HepG2 (cell line): ENCODE measurements at regions not wholly inside any gene's neighbourhood (a gene's known extent, or its start where the extent isn't known, plus 50 kb on each side); places are given as distances from the start of the nearest gene placed in this dataset.

Experiments used
- ATAC-seq: fragments of 200-7000 bp; cut with Tn5 transposase; 3 replicates; pipeline ENCODE4 v1.9.1; 2020; ENCODE audit warnings: mild to moderate bottlenecking, moderate library complexity
- BruUV-seq: library from RNA; stranded (reverse); fragments of 400-500 nt; replicated peaks from 2 replicates; lab custom pipeline; 2021; lab: Mats Ljungman, UMichigan
- CTCF ChIA-PET: fragments of 300-600 bp; formaldehyde crosslinking; extraction: SDS; loops from one replicate; lab custom pipeline; 2021; ENCODE audit warnings: low total read pairs, inconsistent platforms, low intra/inter-chr PET ratio; lab: Yijun Ruan, JAX
- POLR2A ChIA-PET: fragments of 350-600 bp; sonication (Branson Sonifier 250); formaldehyde crosslinking; loops from one replicate; lab custom pipeline; 2020; ENCODE audit warnings: antibody characterized with exemption, inconsistent platforms; lab: Yijun Ruan, JAX
- DNase-seq: peaks from one replicate; pipeline ENCODE4 v3.0.0-alpha.2; 2015; ENCODE audit warnings: low spot score
- FAIRE-seq: peaks from 3 replicates; lab custom pipeline; 2011; peaks lifted over from hg19 to GRCh38; lab: Jason Lieb, UNC
- H2AFZ ChIP-seq: one replicate; pipeline ENCODE4 v1.6.1; 2011; ENCODE audit warnings: low read length, inconsistent platforms
- H3K27ac ChIP-seq: fragments of 300-600 bp; 3 replicates; pipeline ENCODE4 v1.8.0; 2011; ENCODE audit warnings: mixed run types, mild to moderate bottlenecking, mixed read lengths, low read length, inconsistent platforms; ENCODE audit not compliant: insufficient read depth; ENCODE audit errors: extremely low read length
- H3K27me3 ChIP-seq, 2 experiments: fragments of 200-600 bp in 1 of 2; 2 replicates in 1 of 2; 3 replicates in 1 of 2; pipeline versions ENCODE4 v1.6.0 to v1.8.0; 2011; ENCODE audit warnings: low read length in 2 of 2, mild to moderate bottlenecking in 2 of 2, moderate library complexity in 2 of 2, inconsistent platforms in 1 of 2; ENCODE audit not compliant: insufficient read depth in 2 of 2, control insufficient read depth in 1 of 2
- H3K36me3 ChIP-seq, 2 experiments: fragments of 200-600 bp in 1 of 2; replicated peaks in 1 of 2; 2 replicates in 1 of 2; 3 replicates in 1 of 2; pipeline versions ENCODE4 v1.5.1 to v1.8.0; 2011; ENCODE audit warnings: low read length in 2 of 2, inconsistent platforms in 1 of 2; ENCODE audit not compliant: insufficient read depth in 2 of 2, control insufficient read depth in 1 of 2
- H3K4me1 ChIP-seq: 2 replicates; pipeline ENCODE4 v1.5.1; 2012; ENCODE audit warnings: low read length, inconsistent platforms; ENCODE audit not compliant: insufficient read depth
- H3K4me2 ChIP-seq: 2 replicates; pipeline ENCODE4 v1.6.0; 2011; ENCODE audit warnings: low read depth, low read length, inconsistent platforms
- H3K4me3 ChIP-seq, 3 experiments: fragments of 200-600 bp in 1 of 3; sonication (generic), shearing (Covaris generic) in 1 of 3; replicated peaks in 1 of 3; 2 replicates each; pipeline ENCODE4 v1.5.1; 2011 to 2016; ENCODE audit warnings: low read length in 3 of 3, inconsistent platforms in 2 of 3, low read depth in 2 of 3, mild to moderate bottlenecking in 2 of 3, control low read depth in 1 of 3, mixed read lengths in 1 of 3; ENCODE audit not compliant: insufficient read depth in 1 of 3
- H3K79me2 ChIP-seq: one replicate; pipeline ENCODE4 v1.6.1; 2011; ENCODE audit warnings: low read length, inconsistent platforms; ENCODE audit not compliant: insufficient read depth
- H3K9ac ChIP-seq: 2 replicates; pipeline ENCODE4 v1.6.0; 2011; ENCODE audit warnings: mild to moderate bottlenecking, low read depth, low read length, inconsistent platforms; ENCODE audit not compliant: insufficient read depth
- H3K9me3 ChIP-seq: 2 replicates; pipeline ENCODE4 v1.5.1; 2012; ENCODE audit warnings: mild to moderate bottlenecking, low read length
- H4K20me1 ChIP-seq: 2 replicates; pipeline ENCODE4 v1.6.0; 2011; ENCODE audit warnings: inconsistent platforms, mild to moderate bottlenecking, low read length, moderate library complexity; ENCODE audit not compliant: insufficient read depth
- KAT2B ChIP-seq: fragments of 150-350 bp; IDR thresholded peaks from 2 replicates; pipeline ENCODE4 v1.6.1; 2014; ENCODE audit warnings: low read depth, low read length, borderline replicate concordance
- KAT8 ChIP-seq: IDR thresholded peaks from 2 replicates; pipeline ENCODE4 v1.6.1; 2016; ENCODE audit warnings: missing genetic modification reagents, missing compliant biosample characterization
- MTA1 ChIP-seq: sonication (generic); formaldehyde crosslinking; IDR thresholded peaks from 2 replicates; pipeline ENCODE4 v1.4.0; 2020; ENCODE audit warnings: missing genetic modification reagents, mild to moderate bottlenecking, borderline replicate concordance
- MXD1 ChIP-seq: sonication (generic); formaldehyde crosslinking; IDR thresholded peaks from 2 replicates; pipeline ENCODE4 v1.4.0; 2020; ENCODE audit warnings: mild to moderate bottlenecking, missing genetic modification reagents
- SNAI1 ChIP-seq: sonication (generic); formaldehyde crosslinking; IDR thresholded peaks from 2 replicates; pipeline ENCODE4 v1.5.0; 2020; ENCODE audit warnings: mild to moderate bottlenecking, missing genetic modification reagents, borderline replicate concordance
- SP140L ChIP-seq: sonication (generic); formaldehyde crosslinking; IDR thresholded peaks from 2 replicates; pipeline ENCODE4 v1.4.0; 2020; ENCODE audit warnings: missing genetic modification reagents, borderline replicate concordance
- TEAD2 ChIP-seq: sonication (generic); formaldehyde crosslinking; IDR thresholded peaks from 2 replicates; pipeline ENCODE4 v1.9.0; 2021; ENCODE audit warnings: missing genetic modification reagents
- ZFP1 ChIP-seq: IDR thresholded peaks from 2 replicates; pipeline ENCODE4 v1.6.1; 2016
- ZNF224 ChIP-seq: sonication (generic); formaldehyde crosslinking; IDR thresholded peaks from 2 replicates; pipeline ENCODE4 v1.5.0; 2020; ENCODE audit warnings: mild to moderate bottlenecking, missing genetic modification reagents
- ZSCAN31 ChIP-seq: sonication (generic); formaldehyde crosslinking; IDR thresholded peaks from 2 replicates; pipeline ENCODE4 v1.5.0; 2020; ENCODE audit warnings: low read depth, mild to moderate bottlenecking, missing genetic modification reagents
- WGBS: methylation state at CpG from one replicate; pipeline ENCODE4 v1.1.6; 2017; ENCODE audit warnings: low lambda C conversion rate; 5-methylcytosine and 5-hydroxymethylcytosine counted together
- in situ Hi-C: cut with HindIII; loops from 2 replicates; pipeline ENCODE4 v1.10.0; 2017; ENCODE audit warnings: low pct_unique_long_range_greater_than_20kb; ENCODE audit not compliant: extremely low pct_ligation_motif_present
- intact Hi-C: fragments of 100-400 bp; cut with micrococcal nuclease; formaldehyde crosslinking; loops from one replicate; pipeline ENCODE4 v1.10.0; 2022; ENCODE audit not compliant: unreplicated experiment
- TF ChIP-seq, protein P1 (sequence below): sonication (generic); formaldehyde crosslinking; IDR thresholded peaks from 2 replicates; pipeline ENCODE4 v1.9.0; 2021; ENCODE audit warnings: missing genetic modification reagents, mild to moderate bottlenecking, borderline replicate concordance
- TF ChIP-seq, protein P2 (sequence below): IDR thresholded peaks from 2 replicates; pipeline ENCODE4 v1.6.1; 2012; ENCODE audit warnings: low read length, improper control_type of control experiment

- CTCF ChIA-PET, result no interaction called here
- Histone ChIP-seq H3K4me3 (no peak overlapping the region), H4K20me1 (no peaks in the 10 kb centered on the region), H3K79me2 (no peaks in the 10 kb centered on the region), H3K27me3 (peaks cover 0 to 6% of the 10 kb centered on the region in 2 experiments; a peak in 1 of 5 replicates), H3K4me2 (no peak overlapping the region)
- DNase-seq (no peak), FAIRE-seq (no peak)
- POLR2A ChIA-PET, result no interaction called here
- whole genome bisulfite sequencing, result 0% methylated on average over 1 of the region's 1 CpG
- intact Hi-C loops, result loop anchor here (1.0 kb wide), 1 partner anchor 47 kb away; no protein-coding TSS in a partner anchor
- no peak for TF ChIP-seq MXD1 (CRISPR knock-in tag)
- no peak for TF ChIP-seq MTA1
- TF ChIP-seq, protein P1, sequence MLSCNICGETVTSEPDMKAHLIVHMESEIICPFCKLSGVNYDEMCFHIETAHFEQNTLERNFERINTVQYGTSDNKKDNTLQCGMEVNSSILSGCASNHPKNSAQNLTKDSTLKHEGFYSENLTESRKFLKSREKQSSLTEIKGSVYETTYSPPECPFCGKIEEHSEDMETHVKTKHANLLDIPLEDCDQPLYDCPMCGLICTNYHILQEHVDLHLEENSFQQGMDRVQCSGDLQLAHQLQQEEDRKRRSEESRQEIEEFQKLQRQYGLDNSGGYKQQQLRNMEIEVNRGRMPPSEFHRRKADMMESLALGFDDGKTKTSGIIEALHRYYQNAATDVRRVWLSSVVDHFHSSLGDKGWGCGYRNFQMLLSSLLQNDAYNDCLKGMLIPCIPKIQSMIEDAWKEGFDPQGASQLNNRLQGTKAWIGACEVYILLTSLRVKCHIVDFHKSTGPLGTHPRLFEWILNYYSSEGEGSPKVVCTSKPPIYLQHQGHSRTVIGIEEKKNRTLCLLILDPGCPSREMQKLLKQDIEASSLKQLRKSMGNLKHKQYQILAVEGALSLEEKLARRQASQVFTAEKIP (CRISPR knock-in tag), result no peak
- TF ChIP-seq, all 625 proteins: peak for 0
- no peak for ATAC-seq
- H3K9ac ChIP-seq, result no peak overlapping the region
- no peaks in the 10 kb centered on the region for H3K36me3 ChIP-seq
- no TSS peak for BruUV-seq
- no peaks in the 10 kb centered on the region for H3K9me3 ChIP-seq
- in situ Hi-C loops, result no loop called here
- no peaks in the 10 kb centered on the region for H3K4me1 ChIP-seq
- H3K27ac ChIP-seq, result no peak overlapping the region
- no peak overlapping the region for H2AFZ ChIP-seq
Observed at GRCh38 chr2:136204971-136205370, 87.0 kb upstream of the CXCR4 start.

- ChIA-PET POLR2A (no interaction called here), CTCF (no interaction called here)
- ATAC-seq (no peak), FAIRE-seq (no peak), DNase-seq (no peak)
- intact Hi-C loops (no loop called here), in situ Hi-C loops (no loop called here)
- Histone ChIP-seq H3K9me3 (no peaks in the 10 kb centered on the region), H3K79me2 (no peaks in the 10 kb centered on the region), H3K27ac (no peak overlapping the region), H3K9ac (no peak overlapping the region), H4K20me1 (no peaks in the 10 kb centered on the region), H3K4me1 (no peaks in the 10 kb centered on the region), H3K4me3 (no peak overlapping the region), H3K36me3 (no peaks in the 10 kb centered on the region), H3K27me3 (no peaks in the 10 kb centered on the region; a peak in 1 of 5 replicates), H2AFZ (no peak overlapping the region), H3K4me2 (no peak overlapping the region)
- no TSS peak for BruUV-seq
- 70% methylated on average over 1 of the region's 1 CpG for WGBS
- TF ChIP-seq ZSCAN31 (CRISPR knock-in tag) (no peak), SP140L (CRISPR knock-in tag) (no peak), KAT2B (no peak), ZNF224 (no peak), KAT8 (no peak), TEAD2 (CRISPR knock-in tag) (no peak), ZFP1 (CRISPR knock-in tag) (no peak), SNAI1 (CRISPR knock-in tag) (no peak)
- TF ChIP-seq, protein P2, sequence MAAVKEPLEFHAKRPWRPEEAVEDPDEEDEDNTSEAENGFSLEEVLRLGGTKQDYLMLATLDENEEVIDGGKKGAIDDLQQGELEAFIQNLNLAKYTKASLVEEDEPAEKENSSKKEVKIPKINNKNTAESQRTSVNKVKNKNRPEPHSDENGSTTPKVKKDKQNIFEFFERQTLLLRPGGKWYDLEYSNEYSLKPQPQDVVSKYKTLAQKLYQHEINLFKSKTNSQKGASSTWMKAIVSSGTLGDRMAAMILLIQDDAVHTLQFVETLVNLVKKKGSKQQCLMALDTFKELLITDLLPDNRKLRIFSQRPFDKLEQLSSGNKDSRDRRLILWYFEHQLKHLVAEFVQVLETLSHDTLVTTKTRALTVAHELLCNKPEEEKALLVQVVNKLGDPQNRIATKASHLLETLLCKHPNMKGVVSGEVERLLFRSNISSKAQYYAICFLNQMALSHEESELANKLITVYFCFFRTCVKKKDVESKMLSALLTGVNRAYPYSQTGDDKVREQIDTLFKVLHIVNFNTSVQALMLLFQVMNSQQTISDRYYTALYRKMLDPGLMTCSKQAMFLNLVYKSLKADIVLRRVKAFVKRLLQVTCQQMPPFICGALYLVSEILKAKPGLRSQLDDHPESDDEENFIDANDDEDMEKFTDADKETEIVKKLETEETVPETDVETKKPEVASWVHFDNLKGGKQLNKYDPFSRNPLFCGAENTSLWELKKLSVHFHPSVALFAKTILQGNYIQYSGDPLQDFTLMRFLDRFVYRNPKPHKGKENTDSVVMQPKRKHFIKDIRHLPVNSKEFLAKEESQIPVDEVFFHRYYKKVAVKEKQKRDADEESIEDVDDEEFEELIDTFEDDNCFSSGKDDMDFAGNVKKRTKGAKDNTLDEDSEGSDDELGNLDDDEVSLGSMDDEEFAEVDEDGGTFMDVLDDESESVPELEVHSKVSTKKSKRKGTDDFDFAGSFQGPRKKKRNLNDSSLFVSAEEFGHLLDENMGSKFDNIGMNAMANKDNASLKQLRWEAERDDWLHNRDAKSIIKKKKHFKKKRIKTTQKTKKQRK, result no peak
Observed at GRCh38 chr2:136195226-136195625, 77.3 kb upstream of the CXCR4 start.
